HPDE6-E6E7 (cell line): ENCODE measurements at regions not wholly inside any gene's neighbourhood (a gene's known extent, or its start where the extent isn't known, plus 50 kb on each side); places are given as distances from the start of the nearest gene placed in this dataset.

Experiments used
- DNase-seq: peaks from one replicate; pipeline ENCODE4 v3.0.0; 2011; ENCODE audit warnings: missing footprints; ENCODE audit errors: extremely low spot score

DNA sequence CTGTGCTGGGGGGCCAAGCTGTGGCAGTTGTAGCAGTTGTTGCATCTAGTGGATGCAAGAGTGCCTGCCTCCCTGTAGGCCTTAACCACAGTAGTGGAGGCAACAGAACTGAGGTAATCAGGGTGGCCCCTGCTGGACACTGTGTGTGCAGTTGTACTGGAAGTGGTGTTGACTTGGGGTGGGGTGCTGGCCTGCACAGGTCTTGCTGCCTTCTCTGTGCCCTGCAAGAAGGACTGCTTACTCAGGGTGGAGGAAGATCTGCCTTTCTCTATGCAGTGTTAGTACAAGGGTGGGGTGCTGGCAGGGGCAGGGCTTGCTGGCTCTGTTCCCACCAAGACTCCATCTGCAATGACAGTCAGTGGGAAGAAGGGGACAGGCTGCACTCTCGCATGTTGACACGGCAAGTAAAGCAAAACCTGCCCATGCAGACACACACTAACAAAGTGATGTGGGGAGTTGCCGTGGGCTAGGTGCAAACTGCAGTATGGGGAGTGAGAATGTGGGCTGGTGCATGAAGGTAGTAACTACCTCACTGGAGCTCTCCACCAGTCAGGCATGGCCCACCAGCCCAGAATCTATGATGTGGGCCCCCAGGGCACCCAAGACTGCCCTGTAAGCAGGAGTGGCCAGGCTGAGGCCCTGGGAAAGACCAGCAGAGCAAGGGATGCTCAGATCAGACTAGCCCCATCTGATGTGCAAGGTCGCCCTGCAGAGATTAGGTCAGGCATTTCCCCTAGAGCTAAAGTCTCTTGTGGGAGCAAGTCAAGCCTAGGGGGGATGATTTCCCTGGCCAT lies 594.9 kb downstream of the TECRL start:
- no peak for DNase-seq

DNA sequence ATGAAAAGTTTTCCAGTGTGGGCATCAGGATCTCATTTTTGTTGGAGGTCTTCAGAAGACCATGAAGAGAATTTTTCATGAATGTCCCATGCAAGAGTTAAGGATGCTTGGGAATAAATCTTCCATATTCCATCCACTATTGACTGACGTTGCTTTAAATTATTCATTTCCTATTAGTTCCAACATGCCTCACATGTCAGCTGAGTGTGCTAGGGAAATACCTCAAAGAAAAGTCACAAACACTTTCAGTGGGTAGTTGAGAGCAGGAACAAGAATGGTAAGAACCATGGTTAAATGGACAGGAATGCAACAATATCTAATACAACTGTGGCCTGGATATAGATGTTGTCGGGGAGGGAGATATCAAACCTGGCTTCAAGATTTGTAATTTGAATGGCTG lies 610.1 kb downstream of the TECRL start:
- DNase-seq = no peak

DNA sequence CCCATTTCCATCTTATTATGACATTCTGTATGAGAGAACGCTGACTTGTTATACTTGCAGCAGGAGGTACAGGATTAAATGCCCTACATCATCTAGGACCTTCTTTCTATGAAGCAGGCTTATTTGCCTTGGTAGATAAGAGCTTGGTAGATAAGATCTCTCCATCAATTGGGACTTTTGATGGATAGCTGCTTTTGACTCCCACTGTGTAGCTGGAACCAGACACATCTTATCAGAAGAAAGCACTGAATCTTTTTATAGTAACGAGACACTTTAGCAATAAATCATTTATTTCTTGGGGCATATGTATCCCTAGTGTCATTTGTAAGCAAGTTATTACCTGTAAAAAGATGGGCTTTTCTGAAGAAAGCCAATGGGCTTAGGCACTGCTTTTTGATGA lies 613.9 kb downstream of the TECRL start:
- DNase-seq = no peak

DNA sequence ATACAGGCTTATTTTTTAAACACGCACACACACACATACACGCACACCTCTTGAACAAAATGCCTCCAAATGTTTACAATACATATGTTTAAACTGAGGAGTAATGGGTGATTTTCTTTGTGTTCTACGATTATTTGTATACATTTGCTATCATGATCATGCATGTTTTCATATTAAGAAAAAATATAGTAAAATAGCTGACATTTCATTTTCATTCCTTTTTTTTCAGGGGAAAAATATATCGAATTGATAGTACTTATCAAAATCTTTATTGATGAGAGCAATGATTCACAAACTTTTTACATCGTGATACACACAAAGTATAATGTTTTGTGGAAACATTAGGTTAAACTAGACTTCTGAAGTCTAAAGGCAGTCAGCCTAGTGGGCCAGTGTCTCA lies 618.9 kb downstream of the TECRL start:
- DNase-seq = no peak

DNA sequence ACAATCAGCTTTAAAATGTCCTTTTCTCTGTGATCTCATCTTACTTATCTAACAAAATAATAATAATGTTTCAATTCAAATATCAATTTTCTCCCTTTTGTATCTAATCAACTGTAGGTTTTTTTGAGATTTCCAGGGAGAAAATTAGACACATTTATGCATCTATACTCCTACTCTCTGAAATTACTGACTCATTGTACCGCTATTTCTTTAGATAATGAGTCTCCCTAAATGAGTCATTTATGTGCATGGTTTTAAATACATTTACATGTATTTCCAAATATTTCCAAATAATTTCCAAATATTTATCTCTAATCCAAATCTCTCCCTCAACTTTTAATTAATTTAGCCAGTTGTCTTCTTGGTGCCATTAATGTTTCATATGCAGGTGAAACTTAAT lies 621.0 kb downstream of the TECRL start:
- DNase-seq = no peak

DNA sequence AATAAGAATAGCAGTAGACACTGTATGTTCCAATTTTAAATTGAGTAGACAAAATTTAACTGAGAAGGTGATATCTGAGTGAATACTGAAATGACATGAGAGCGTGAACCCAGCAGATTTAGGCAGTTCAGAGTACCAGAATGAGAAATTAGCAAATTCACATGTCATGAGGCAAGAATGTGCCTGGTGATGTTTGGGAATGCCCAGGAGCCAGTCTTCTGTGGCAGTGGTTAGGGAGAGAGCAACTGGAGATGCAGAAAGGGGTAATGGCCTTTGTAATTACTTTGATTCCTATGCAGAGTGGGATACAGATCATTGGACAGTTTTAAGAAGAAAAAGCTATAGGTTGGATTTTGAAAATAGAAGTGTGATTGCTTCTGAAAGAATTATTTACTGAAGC lies 621.9 kb downstream of the TECRL start:
- DNase-seq = no peak

DNA sequence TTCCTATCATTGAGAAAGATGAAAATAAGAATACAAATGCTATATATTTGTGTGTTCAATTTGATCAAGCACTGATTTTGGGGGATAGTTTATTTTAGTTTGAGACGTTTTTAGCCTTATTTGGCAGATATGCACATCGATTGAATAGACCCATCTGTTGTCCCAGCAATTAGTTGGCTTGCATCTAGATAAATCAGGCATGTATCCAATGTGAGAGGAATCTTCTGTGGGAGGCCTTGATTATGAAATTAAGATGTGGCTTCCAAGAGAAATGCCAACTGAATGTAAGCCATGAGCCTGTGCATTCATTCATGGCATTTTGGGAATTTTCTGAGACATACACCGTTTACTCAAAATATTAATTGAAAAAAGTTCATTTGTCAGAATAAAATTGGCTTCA lies 623.1 kb downstream of the TECRL start:
- no peak for DNase-seq

DNA sequence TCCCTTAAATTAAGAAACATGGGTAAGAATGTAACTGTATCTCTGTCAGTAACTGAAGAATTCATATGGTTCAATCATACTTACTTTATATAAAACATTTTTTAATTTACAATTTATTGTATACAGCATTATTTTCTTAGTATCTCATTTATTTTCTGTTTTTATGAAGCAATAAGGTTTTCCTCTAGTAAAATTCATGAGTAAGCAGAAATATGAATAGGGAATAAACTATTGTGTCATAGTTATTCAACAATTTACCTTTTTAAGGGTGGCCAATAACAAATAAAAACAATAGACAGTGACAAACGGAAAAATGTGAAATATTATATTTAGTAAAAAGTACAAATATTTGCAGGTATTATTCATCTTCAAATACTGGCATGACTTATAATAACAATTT lies 624.4 kb downstream of the TECRL start:
- no peak for DNase-seq

DNA sequence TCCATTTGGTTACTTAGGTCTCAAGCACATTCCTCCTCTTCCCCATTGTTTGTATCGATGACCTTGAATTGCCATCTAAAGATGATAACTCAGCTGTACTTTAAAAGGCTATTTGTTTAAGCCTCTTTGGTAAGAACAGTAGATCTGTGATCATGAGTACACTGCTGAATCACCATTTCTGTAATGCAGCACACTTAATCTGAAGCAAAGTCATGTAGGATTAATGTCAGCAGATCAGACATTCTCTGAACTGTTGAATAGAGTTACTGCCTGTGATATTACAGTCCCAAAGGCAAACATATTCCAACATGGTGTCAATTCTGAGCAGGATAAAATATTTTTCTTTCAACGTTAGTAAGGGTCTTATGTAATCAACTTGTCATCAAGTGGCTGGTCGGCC lies 631.6 kb downstream of the TECRL start:
- DNase-seq = no peak

DNA sequence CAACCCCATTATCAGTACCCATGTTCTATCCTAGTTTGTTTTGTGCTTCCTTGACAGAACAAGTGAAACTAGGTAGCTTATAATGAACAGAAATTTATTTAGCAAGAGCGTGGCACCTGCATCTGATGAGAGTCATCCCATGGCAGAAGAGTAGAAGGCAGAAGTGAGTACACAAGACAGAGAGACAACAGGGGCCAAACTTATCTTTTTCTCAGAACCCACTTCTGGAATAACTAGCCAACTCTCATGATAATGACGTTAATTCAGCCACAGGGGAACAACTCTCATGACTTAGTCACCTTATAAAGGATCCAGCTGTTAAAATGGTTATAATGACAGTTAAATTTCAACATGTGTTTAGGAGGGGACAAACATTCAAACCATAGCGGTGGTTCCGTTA lies 644.9 kb downstream of the TECRL start:
- no peak for DNase-seq

DNA sequence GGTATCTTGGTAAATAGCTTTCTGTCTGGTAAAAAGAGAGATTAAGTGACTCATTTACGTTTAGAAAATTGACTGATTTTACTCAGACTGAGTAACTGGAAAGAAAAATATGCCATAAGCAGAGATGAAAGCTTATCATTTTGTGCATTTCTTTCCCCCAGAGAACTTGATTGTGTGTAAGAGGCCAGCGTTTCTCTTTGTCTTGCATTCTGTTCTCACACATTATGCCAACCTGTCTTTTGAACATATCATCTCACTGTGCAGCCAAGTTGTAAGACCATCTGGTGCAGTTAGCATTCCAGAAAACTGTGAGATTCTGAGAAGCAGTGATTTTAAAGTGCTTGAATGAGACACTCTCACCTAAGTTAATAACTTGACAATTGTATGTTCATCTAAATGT lies 651.3 kb downstream of the TECRL start:
- DNase-seq = no peak

DNA sequence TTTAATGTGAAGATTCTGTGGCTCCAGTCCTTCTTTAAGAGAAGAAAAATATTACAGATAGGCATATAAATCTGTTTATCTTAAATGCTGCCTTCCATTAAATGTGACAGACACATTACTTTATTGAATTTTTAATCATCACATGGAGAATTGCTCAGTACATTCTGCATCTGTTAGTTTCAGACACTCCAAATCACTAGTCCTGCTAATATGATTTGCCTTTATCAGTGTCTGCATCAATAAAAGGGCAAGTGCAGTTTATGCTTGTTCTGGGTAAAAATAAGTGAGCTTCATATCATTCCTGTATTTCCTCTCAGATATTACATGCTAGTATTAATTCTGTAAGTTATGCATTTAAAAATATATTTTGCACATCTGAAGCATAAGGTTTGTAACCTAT lies 666.4 kb downstream of the TECRL start:
- DNase-seq = no peak

DNA sequence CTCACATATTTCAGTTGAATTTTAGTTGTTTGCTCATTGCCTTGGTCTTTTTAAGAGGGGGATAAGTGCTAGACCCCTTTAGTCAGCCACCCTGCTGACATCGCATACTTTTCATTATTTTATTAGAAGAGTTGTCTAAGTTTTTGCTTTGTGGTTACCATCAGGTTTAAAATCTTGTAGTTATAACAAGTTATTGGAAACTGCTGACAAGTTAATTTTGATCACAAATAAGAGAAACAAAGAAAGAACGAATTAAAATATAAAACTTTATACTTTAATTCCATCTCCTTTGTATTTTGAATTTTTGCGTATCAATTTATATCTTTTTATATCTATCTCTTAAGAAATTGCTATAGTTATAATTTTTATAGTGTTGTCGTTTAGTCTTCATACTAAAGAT lies 679.7 kb downstream of the TECRL start:
- DNase-seq = no peak

DNA sequence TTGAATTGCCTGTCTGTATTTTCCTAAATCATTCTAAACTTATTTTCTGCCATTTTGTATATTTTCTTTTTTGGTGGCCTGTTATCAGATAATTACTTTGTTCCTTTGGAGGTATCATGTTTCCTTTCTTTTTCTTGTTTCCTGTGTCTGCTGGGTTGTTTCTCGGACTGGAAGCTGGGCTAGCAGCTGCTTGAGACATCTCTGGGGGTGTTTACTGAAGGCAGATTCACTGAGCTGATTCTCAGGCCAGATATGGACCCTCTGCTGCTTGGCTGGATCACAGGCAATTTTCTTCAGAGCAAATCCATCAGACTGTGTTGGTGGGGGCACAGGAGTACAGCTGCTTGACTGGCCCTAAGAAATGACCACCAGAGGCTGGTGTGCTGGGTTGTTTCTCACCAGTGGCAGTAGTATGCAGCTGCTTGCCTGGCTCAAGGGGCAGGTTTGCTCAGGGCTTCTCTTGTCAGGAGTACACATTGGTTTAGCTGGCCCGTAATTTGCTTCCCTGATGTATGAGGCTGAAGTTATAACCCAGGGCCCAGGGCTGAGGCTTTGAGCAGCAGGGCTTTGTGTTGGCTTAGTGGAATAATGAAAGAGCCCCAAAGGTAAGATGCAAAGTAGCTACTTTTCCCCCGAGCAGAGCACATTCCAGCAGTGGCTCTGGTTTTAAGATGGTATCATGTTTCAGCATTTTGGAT lies 680.6 kb downstream of the TECRL start:
- no peak for DNase-seq

DNA sequence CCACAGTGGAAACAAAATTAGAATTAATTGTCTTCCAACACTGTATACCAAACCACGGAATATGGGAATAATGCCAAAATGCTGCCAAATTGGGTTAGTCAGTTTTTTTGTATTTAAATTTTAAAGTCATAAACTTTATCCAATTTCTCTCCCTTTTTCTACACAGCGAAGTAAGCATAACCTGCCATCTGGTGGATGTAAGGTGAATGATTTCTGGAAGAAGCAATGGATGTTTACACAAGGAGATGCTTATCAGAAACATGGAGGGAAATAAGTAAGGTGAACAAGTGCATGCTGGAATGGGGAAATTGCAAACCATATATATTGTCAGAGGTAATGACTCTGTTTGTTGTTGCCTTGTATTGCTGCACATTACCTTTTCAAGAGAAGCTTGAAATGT lies 691.9 kb downstream of the TECRL start:
- DNase-seq = peak; percentile 17

DNA sequence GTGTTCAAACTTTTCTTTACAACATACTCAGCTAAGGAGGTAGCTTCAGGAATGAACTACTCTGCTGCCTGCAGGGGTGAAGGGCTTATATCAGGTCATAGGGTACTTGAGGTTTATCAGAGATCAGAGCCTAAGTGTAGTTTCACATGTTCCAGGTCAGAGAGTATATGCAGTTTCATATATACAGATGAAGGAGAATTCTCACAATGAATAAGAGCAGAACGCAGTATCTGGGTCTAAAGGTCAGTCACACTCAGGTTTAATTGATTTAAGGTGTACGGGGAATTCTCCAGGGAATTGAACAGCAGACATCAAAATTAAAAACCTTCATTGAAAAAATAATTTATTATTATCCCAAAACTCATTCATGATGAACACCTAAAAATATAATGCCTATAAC lies 700.6 kb downstream of the TECRL start:
- no peak for DNase-seq

DNA sequence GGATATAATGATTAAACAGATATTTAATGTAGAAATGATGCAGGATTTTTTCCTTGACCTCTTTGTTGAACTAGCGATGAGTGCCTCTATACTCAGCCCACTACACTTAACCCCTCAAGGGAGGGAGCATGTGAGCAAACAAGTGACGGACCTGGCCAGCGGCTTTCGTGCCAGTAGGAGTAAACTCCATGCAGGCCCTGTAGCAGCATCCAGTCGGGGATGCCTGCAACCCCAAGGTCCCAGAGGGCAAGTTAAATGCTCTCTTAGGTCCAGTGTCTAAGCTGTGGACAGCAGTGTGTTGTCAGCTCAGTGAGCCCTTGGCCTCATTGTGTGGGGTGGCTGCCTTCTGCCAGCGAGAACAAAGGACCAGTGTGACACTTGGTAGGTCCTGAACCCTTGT lies 708.7 kb downstream of the TECRL start:
- no peak for DNase-seq

DNA sequence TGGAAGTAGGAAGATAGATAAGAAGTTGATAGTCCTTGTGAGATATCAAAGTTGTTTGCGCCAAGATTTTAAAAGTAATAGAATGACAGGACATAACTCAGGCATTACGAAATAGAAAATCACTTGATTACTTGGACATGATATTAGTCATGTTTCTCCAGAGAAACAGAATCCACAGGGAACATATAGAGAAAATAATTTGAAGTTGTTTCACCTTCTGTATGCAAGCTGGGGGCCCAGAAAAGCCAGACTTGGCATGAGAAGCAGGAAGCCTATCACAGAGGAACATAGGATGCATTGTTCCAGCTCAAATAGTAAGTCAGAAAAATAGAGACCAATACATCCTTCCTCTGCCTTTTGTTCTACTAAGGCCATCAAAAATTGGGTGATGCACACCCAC lies 715.9 kb downstream of the TECRL start:
- no peak for DNase-seq

DNA sequence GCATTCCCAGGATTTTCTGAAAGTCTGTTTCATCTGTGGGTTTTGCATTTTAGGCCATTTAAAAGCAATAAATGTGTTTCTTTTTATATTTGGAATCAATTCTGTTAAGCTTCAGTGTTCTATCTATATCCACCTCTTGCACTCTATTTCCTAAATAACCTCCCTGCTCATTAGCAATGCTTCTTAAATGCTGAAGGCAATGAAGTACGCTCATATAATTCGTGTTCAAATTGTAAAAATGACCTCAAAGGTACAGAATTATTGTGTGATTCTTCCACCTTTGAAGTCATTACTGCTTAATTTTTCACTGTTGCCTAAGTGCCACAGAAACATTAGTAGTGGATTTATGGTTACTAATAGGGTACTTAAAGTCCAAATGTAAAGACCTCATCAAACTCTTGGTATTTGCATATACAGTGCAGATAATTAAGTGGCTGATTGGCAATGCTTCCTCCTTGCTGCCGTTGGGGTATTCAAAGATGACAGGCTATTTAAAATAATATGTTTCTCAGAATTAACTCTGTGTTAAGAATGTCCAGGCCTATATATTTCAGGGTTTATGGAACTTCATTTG lies 730.8 kb downstream of the TECRL start:
- DNase-seq = no peak

DNA sequence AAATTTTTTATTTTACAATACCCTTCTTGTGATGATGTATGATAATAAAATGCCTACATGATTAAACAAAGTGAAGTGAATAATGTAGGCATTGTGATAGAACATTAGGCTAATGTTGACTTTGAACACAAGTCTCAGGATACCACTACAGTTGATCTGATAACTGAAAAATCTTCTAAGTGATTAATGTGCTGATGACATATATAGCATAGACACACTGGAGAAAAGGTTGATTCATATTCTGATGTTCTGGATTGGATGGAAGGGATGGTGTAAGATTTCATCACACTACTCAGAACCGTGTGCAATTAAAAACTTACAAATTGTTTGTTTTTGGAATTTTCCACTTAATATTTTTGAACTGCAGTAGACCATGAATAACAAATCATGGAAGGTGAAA lies 738.5 kb downstream of the TECRL start:
- DNase-seq = no peak

DNA sequence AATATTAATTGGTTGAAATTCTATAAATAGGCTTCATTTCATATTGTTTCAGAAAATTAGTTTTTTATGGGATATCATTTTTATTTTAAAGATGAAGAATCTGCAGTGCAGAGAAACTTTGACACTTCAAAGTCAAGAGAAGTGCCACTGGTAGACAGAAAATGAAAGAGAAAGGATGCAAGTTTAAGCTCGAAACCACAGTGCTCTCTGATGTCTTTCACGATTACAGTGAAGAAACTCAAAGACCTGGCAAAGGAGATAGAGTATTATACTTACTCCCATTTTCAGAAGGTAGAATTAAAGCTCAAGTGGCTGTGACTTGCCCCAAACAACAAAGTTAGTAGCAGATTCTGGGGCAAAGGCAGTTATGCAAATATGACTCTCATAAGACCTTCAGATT lies 745.4 kb downstream of the TECRL start:
- DNase-seq = no peak

DNA sequence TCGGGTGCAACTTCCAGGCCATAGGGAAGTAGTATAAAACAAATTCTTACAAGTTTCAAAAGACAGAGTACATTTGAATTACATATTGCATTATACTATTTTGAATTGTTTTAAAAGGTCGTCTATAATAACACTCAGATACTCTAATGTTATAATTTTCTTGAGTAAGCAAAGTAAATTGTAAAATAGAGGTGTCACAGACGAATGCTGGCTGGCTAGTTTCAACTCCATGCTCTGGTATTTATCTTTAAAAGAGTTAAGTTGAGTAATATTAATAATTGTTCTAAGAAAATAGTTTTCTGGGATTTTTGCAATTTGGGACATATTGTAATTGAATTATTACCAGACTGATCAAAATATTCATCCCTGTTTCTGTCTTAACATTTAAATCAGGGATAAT lies 764.9 kb downstream of the TECRL start:
- DNase-seq = no peak

DNA sequence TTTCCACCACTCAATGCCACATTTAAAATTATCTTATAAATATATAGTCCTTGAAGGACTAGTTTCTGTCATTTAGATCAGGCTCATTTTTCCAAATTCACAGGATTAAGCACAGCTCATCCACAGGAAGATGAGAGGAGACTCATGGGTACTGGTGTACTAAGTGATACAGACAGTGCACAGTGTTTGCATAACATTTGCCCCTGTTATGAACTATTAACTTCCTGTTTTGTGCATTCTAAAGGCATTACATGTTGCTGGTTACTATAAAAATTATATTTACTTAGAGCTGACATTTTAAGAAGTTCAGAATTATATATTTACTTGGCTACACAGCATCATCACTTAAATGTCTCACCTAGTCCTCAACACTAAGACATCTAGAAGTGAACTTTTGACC lies 772.0 kb downstream of the TECRL start:
- DNase-seq = no peak
